Naive thymus-derived CD4-positive, alpha-beta T cell (primary cell): ENCODE measurements at regions not wholly inside any gene's neighbourhood (a gene's known extent, or its start where the extent isn't known, plus 50 kb on each side); places are given as distances from the start of the nearest gene placed in this dataset.

Experiments
- ATAC-seq: fragments of 150-1000 bp; cut with Tn5 transposase; 2 replicates; pipeline ENCODE4 v1.10.0; 2021; ENCODE audit warnings: mild to moderate bottlenecking, moderate library complexity
- CTCF ChIA-PET: fragments of 350-600 bp; sonication (Branson Sonifier 250); formaldehyde crosslinking; loops from one replicate; lab custom pipeline; 2021; ENCODE audit warnings: antibody characterized with exemption; lab: Charles Lee
- POLR2A ChIA-PET: fragments of 350-600 bp; sonication (Branson Sonifier 250); formaldehyde crosslinking; loops from one replicate; lab custom pipeline; 2021; ENCODE audit warnings: antibody characterized with exemption, inconsistent platforms; lab: Charles Lee
- DNase-seq, 9 donors: peaks; one replicate each; pipeline versions ENCODE4 v3.0.0 to v3.0.0-alpha.2; 2020 to 2022; ENCODE audit warnings: mixed read lengths in 1 of 9
- H3K27ac ChIP-seq: one replicate; pipeline ENCODE4 v1.7.0; 2013; ENCODE audit warnings: mild to moderate bottlenecking, low read depth, low read length, moderate library complexity
- H3K27me3 ChIP-seq, 2 donors: one replicate each; pipeline ENCODE4 v1.7.0; 2013; ENCODE audit warnings: low read length in 2 of 2, mild to moderate bottlenecking in 2 of 2, moderate library complexity in 2 of 2; ENCODE audit not compliant: control insufficient read depth in 2 of 2, insufficient read depth in 2 of 2
- H3K36me3 ChIP-seq, 3 experiments: 1 replicate in 2 of 3; 2 replicates in 1 of 3; pipeline ENCODE4 v1.7.0; 2013; ENCODE audit warnings: low read length in 3 of 3, mild to moderate bottlenecking in 3 of 3, moderate library complexity in 1 of 3; ENCODE audit not compliant: insufficient read depth in 3 of 3, control insufficient read depth in 2 of 3
- H3K4me1 ChIP-seq, 2 donors: one replicate each; pipeline ENCODE4 v1.7.0; 2013; ENCODE audit warnings: low read length in 2 of 2, mild to moderate bottlenecking in 2 of 2, moderate library complexity in 1 of 2; ENCODE audit not compliant: control insufficient read depth in 2 of 2, insufficient read depth in 2 of 2
- H3K4me3 ChIP-seq: 2 replicates; pipeline ENCODE4 v1.7.0; 2013; ENCODE audit warnings: mild to moderate bottlenecking, low read length
- H3K9me3 ChIP-seq, 3 experiments: 1 replicate in 2 of 3; 2 replicates in 1 of 3; pipeline ENCODE4 v1.7.0; 2013; ENCODE audit warnings: low read length in 3 of 3; ENCODE audit not compliant: control insufficient read depth in 2 of 3
- H3K27ac Mint-ChIP-seq, 9 donors: one replicate each; pipeline ENCODE4 v1.8.0; 2020 to 2022; ENCODE audit warnings: mixed read lengths in 9 of 9, mild to moderate bottlenecking in 8 of 9, moderate library complexity in 5 of 9, inconsistent platforms in 2 of 9
- H3K27me3 Mint-ChIP-seq, 5 donors: one replicate each; pipeline ENCODE4 v1.8.0; 2021 to 2022; ENCODE audit warnings: mixed read lengths in 5 of 5, mild to moderate bottlenecking in 1 of 5
- H3K36me3 Mint-ChIP-seq, 5 donors: one replicate each; pipeline ENCODE4 v1.8.0; 2020 to 2022; ENCODE audit warnings: mixed read lengths in 5 of 5, mild to moderate bottlenecking in 3 of 5, inconsistent platforms in 1 of 5
- H3K4me1 Mint-ChIP-seq, 7 donors: one replicate each; pipeline ENCODE4 v1.8.0; 2020 to 2022; ENCODE audit warnings: mixed read lengths in 7 of 7, mild to moderate bottlenecking in 3 of 7, inconsistent platforms in 1 of 7
- H3K4me3 Mint-ChIP-seq, 10 donors: one replicate each; pipeline ENCODE4 v1.8.0; 2020 to 2022; ENCODE audit warnings: mild to moderate bottlenecking in 10 of 10, mixed read lengths in 10 of 10, moderate library complexity in 6 of 10, inconsistent platforms in 2 of 10
- H3K9me3 Mint-ChIP-seq, 11 donors: one replicate each; pipeline ENCODE4 v1.8.0; 2020 to 2022; ENCODE audit warnings: mixed read lengths in 11 of 11, mild to moderate bottlenecking in 4 of 11, inconsistent platforms in 1 of 11, moderate library complexity in 1 of 11
- intact Hi-C, 2 donors: fragments of 100-400 bp; cut with micrococcal nuclease; formaldehyde crosslinking; loops; one replicate each; pipeline ENCODE4 v1.15.1; 2023

- H3K27me3 Mint-ChIP-seq: peaks cover 26 to 40% (median 33%) of the 10 kb centered on the region in 5 donors
- no peak overlapping the region for H3K4me3 ChIP-seq
- DNase-seq (no peak), ATAC-seq (no peak)
- no peaks in the 10 kb centered on the region for H3K9me3 ChIP-seq
- peaks cover 0 to 20% (median 3%) of the 10 kb centered on the region in 11 donors for H3K9me3 Mint-ChIP-seq
- ChIA-PET CTCF (no interaction called here), POLR2A (interaction anchor here (0.7 kb wide), 1 partner anchor 463 kb away, joined by 4 read pairs; no protein-coding TSS in a partner anchor)
- H3K36me3 ChIP-seq: no peaks in the 10 kb centered on the region
- H3K27me3 ChIP-seq: peaks cover 0 to 3% of the 10 kb centered on the region in 2 donors
- no peak overlapping the region for H3K27ac ChIP-seq
- no peak overlapping the region for H3K4me3 Mint-ChIP-seq
- H3K36me3 Mint-ChIP-seq: peaks cover 0 to 1% (median 0%) of the 10 kb centered on the region in 5 donors
- no peaks in the 10 kb centered on the region for H3K4me1 ChIP-seq
- intact Hi-C loops: no loop called here
- H3K27ac Mint-ChIP-seq: no peak overlapping the region
- H3K4me1 Mint-ChIP-seq: no peaks in the 10 kb centered on the region
Observed at GRCh38 chr7:25927626-25927978, 224.4 kb upstream of the NFE2L3 start.

DNA sequence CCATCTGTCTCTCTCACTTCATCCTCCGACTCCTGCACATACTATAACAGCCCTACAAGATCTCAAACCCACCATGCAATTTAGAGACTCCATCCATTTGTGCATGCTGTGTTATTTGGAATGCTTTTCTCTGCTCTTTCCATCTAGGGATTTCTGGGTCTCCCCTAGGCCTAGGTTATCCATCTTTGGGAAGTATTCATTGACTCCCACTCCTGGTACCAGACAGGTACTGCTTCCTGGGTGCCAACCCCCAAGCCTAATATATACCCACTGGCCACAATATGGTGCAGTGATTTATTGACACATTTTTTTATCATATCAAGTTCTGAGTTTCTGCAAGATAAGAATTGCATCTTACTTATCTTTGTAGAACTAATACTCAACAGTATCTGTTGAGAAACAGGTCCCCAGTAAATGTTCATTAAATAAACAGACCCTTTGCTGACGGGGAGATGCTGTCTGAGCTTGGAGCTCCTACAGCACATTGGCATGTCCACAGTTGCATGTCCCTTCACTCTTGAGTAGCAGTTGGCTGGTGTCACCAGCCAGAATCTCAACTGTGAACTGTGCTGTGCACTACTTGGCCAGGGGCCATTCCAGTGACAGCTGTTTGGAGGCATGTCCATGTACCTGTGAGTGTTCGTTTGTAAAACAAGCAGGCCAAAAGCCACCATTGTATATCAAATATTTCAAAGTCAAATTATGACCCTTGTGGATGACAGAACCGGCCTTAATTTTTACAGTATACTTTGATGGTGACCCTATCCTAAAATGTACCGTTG lies 223.3 kb upstream of the NFE2L3 start:
- peaks cover 0 to 2% (median 0%) of the 10 kb centered on the region in 3 experiments for H3K9me3 ChIP-seq
- peaks cover 0 to 3% of the 10 kb centered on the region in 2 donors for H3K27me3 ChIP-seq
- Mint-ChIP-seq H3K27me3 (peaks cover 22 to 46% (median 37%) of the 10 kb centered on the region in 5 donors), H3K9me3 (peaks cover 0 to 31% (median 14%) of the 10 kb centered on the region in 11 donors), H3K27ac (no peak overlapping the region), H3K4me3 (no peak overlapping the region), H3K4me1 (no peaks in the 10 kb centered on the region), H3K36me3 (peaks cover 0 to 10% (median 8%) of the 10 kb centered on the region in 5 donors)
- H3K27ac ChIP-seq: no peak overlapping the region
- POLR2A ChIA-PET: no interaction called here
- CTCF ChIA-PET: interaction anchor here (0.6 to 0.7 kb wide), 2 partner anchors 10 to 44 kb away, joined by 3 to 7 read pairs; no protein-coding TSS in a partner anchor
- ATAC-seq: no peak
- H3K36me3 ChIP-seq: no peaks in the 10 kb centered on the region
- intact Hi-C loops: no loop called here
- no peak for DNase-seq
- H3K4me3 ChIP-seq: no peak overlapping the region
- H3K4me1 ChIP-seq: no peaks in the 10 kb centered on the region

DNA sequence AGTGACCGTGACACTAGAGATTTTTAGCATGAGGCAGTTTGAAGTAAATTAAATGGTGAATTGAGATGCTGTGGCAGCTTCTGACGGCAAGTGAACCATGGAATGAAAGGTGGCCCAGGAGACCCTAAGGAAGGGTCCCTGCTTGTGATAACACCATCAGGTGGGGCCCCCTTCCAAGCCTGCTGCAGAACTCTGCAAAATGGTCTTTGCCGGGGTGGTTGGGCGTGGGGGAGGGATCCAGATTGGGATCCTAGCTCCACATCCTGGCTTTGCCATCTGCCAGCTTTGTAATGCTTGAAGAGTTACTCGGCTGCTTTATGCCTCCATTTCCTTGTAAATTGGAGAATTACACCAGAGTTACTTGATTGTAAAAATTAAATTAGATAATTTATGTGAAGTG lies 222.6 kb upstream of the NFE2L3 start:
- Histone ChIP-seq H3K9me3 (peaks cover 0 to 9% (median 0%) of the 10 kb centered on the region in 3 experiments), H3K4me1 (no peaks in the 10 kb centered on the region), H3K27me3 (peaks cover 0 to 3% of the 10 kb centered on the region in 2 donors), H3K27ac (no peak overlapping the region), H3K4me3 (no peak overlapping the region), H3K36me3 (no peaks in the 10 kb centered on the region)
- POLR2A ChIA-PET: no interaction called here
- ATAC-seq (no peak), DNase-seq (no peak)
- peaks cover 25 to 53% (median 43%) of the 10 kb centered on the region in 5 donors for H3K27me3 Mint-ChIP-seq
- H3K4me1 Mint-ChIP-seq: no peaks in the 10 kb centered on the region
- peaks cover 0 to 16% (median 13%) of the 10 kb centered on the region in 5 donors for H3K36me3 Mint-ChIP-seq
- CTCF ChIA-PET: interaction anchor here (0.6 kb wide), 1 partner anchor 10 kb away, joined by 7 read pairs; no protein-coding TSS in a partner anchor
- H3K27ac Mint-ChIP-seq: no peak overlapping the region
- peaks cover 6 to 38% (median 19%) of the 10 kb centered on the region in 11 donors for H3K9me3 Mint-ChIP-seq
- H3K4me3 Mint-ChIP-seq: no peak overlapping the region
- intact Hi-C loops: no loop called here

- Histone ChIP-seq H3K4me1 (no peaks in the 10 kb centered on the region), H3K36me3 (no peaks in the 10 kb centered on the region), H3K4me3 (no peak overlapping the region), H3K27me3 (peaks cover 0 to 3% of the 10 kb centered on the region in 2 donors), H3K9me3 (peaks cover 0 to 9% (median 0%) of the 10 kb centered on the region in 3 experiments), H3K27ac (no peak overlapping the region)
- H3K27me3 Mint-ChIP-seq: peaks cover 31 to 63% (median 51%) of the 10 kb centered on the region in 5 donors
- H3K27ac Mint-ChIP-seq: no peak overlapping the region
- no peak overlapping the region for H3K4me3 Mint-ChIP-seq
- no peaks in the 10 kb centered on the region for H3K4me1 Mint-ChIP-seq
- ATAC-seq (no peak), DNase-seq (no peak)
- intact Hi-C loops: no loop called here
- CTCF ChIA-PET: no interaction called here
- peaks cover 0 to 20% (median 18%) of the 10 kb centered on the region in 5 donors for H3K36me3 Mint-ChIP-seq
- H3K9me3 Mint-ChIP-seq: peaks cover 10 to 47% (median 22%) of the 10 kb centered on the region in 11 donors
- POLR2A ChIA-PET: no interaction called here
Observed at GRCh38 chr7:25930492-25931048, 221.4 kb upstream of the NFE2L3 start.

DNA sequence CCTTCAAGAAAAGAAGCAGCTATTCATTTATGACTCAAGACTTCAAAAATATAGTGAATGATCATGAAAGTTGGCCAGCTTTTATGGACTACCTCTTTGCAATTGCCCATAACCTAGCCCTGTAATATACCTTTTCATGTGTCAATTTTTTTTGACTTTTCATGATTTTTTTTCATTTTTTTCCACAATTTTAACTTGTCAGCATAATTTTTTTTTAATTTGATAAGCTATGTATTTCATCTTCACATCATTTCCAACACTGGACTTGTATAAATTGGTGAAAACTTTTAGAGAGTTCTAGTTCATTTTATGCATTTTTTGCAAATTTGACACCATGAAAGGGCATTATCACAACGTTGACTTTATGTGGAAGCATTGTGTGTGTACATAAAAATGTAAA lies 220.8 kb upstream of the NFE2L3 start:
- peaks cover 0 to 9% (median 0%) of the 10 kb centered on the region in 3 experiments for H3K9me3 ChIP-seq
- Mint-ChIP-seq H3K36me3 (peaks cover 0 to 20% (median 18%) of the 10 kb centered on the region in 5 donors), H3K27ac (no peak overlapping the region), H3K4me3 (no peak overlapping the region), H3K4me1 (no peaks in the 10 kb centered on the region), H3K27me3 (peaks cover 32 to 61% (median 51%) of the 10 kb centered on the region in 5 donors), H3K9me3 (peaks cover 10 to 50% (median 24%) of the 10 kb centered on the region in 11 donors)
- ATAC-seq (no peak), DNase-seq (no peak)
- H3K4me3 ChIP-seq: no peak overlapping the region
- peaks cover 0 to 3% of the 10 kb centered on the region in 2 donors for H3K27me3 ChIP-seq
- no peaks in the 10 kb centered on the region for H3K36me3 ChIP-seq
- intact Hi-C loops: no loop called here
- ChIA-PET POLR2A (no interaction called here), CTCF (no interaction called here)
- no peak overlapping the region for H3K27ac ChIP-seq
- no peaks in the 10 kb centered on the region for H3K4me1 ChIP-seq

DNA sequence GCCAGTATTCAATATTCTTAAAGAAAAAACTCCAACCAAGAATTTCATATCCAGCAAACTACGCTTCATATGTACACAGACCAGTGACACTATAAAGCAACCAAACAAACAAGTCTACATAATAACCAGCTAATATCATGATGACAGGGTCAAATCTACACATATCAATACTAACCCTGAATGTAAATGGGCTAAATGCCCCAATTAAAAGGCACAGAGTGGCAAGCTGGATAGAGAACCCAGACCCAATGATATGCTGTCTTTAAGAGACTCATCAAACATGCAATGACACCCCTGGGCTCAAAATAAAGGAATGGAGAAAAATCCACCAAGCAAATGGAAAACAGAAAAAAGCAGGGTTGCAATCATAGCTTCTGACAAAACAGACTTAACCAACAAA lies 218.1 kb upstream of the NFE2L3 start:
- Histone ChIP-seq H3K36me3 (no peaks in the 10 kb centered on the region), H3K4me3 (no peak overlapping the region), H3K27me3 (no peaks in the 10 kb centered on the region), H3K9me3 (peaks cover 0 to 9% (median 0%) of the 10 kb centered on the region in 3 experiments), H3K4me1 (no peaks in the 10 kb centered on the region), H3K27ac (no peak overlapping the region)
- Mint-ChIP-seq H3K4me3 (no peak overlapping the region), H3K36me3 (peaks cover 0 to 20% (median 18%) of the 10 kb centered on the region in 5 donors), H3K9me3 (peaks cover 10 to 36% (median 22%) of the 10 kb centered on the region in 11 donors), H3K27me3 (peaks cover 32 to 48% (median 35%) of the 10 kb centered on the region in 5 donors), H3K4me1 (no peaks in the 10 kb centered on the region), H3K27ac (no peak overlapping the region)
- no peak for ATAC-seq
- ChIA-PET POLR2A (no interaction called here), CTCF (no interaction called here)
- DNase-seq: no peak
- intact Hi-C loops: no loop called here
